ENCODE measurements at regions not wholly inside any gene's neighbourhood (a gene's known extent, or its start where the extent isn't known, plus 50 kb on each side); places are given as distances from the start of the nearest gene placed in this dataset.

GRCh38 chr9:111195766-111196165 lies 134.3 kb downstream of the OR2K2 start:
- Histone ChIP-seq H3K4me2 (ENCODE audit: low read length) (no peak overlapping the region), H3K79me2 (ENCODE audit: low read length) (no peaks in the 10 kb centered on the region), H3K9ac (ENCODE audit: low read length) (no peak overlapping the region), H2AFZ (ENCODE audit: low read depth, low read length) (no peak overlapping the region), H3K36me3 (replicated peaks; ENCODE audit: low read depth, low read length) (no peaks in the 10 kb centered on the region), H3K9me3 (ENCODE audit: insufficient read depth, low read length) (no peaks in the 10 kb centered on the region), H3K27me3 (ENCODE audit: low read depth, low read length) (no peaks in the 10 kb centered on the region), H4K20me1 (ENCODE audit: insufficient read depth, low read length) (no peaks in the 10 kb centered on the region), H3K4me3 (ENCODE audit: low read length) (no peak overlapping the region), H3K4me1 (ENCODE audit: low read length) (no peaks in the 10 kb centered on the region), H3K27ac (ENCODE audit: low read length) (no peak overlapping the region)
- TF ChIP-seq EZH2phosphoT487 (IDR thresholded peaks at IDR 0.05; ENCODE audit: low read depth) (no peak), CTCF (IDR thresholded peaks at IDR 0.05; ENCODE audit: low read depth, low read length) (no peak)

- Histone ChIP-seq H3K79me2 (ENCODE audit: low read length) (no peaks in the 10 kb centered on the region), H3K4me2 (ENCODE audit: low read length) (no peak overlapping the region)
Measured at GRCh38 chr9:111193095-111193494, 136.9 kb downstream of the OR2K2 start.

GRCh38 chr9:111192650-111193049 lies 137.4 kb downstream of the OR2K2 start:
- Histone ChIP-seq H3K79me2 (ENCODE audit: low read length) (no peaks in the 10 kb centered on the region), H3K9me3 (ENCODE audit: insufficient read depth, low read length) (no peaks in the 10 kb centered on the region), H3K9ac (ENCODE audit: low read length) (no peak overlapping the region), H2AFZ (ENCODE audit: low read depth, low read length) (no peak overlapping the region), H4K20me1 (ENCODE audit: insufficient read depth, low read length) (no peaks in the 10 kb centered on the region), H3K4me3 (ENCODE audit: low read length) (no peak overlapping the region), H3K4me1 (ENCODE audit: low read length) (no peaks in the 10 kb centered on the region), H3K36me3 (replicated peaks; ENCODE audit: low read depth, low read length) (no peaks in the 10 kb centered on the region), H3K27me3 (ENCODE audit: low read depth, low read length) (no peaks in the 10 kb centered on the region), H3K4me2 (ENCODE audit: low read length) (no peak overlapping the region), H3K27ac (ENCODE audit: low read length) (no peak overlapping the region)
- no peak for TF ChIP-seq EZH2phosphoT487 (IDR thresholded peaks at IDR 0.05; ENCODE audit: low read depth)
- no peak for TF ChIP-seq CTCF (IDR thresholded peaks at IDR 0.05; ENCODE audit: low read depth, low read length)

More at GRCh38 chr9:111193095-111193494, 136.9 kb downstream of the OR2K2 start:
- H3K36me3 ChIP-seq (replicated peaks; ENCODE audit: low read depth, low read length) = no peaks in the 10 kb centered on the region
- no peak overlapping the region for H2AFZ ChIP-seq (ENCODE audit: low read depth, low read length)
- H3K9ac ChIP-seq (ENCODE audit: low read length) = no peak overlapping the region
- no peaks in the 10 kb centered on the region for H3K9me3 ChIP-seq (ENCODE audit: insufficient read depth, low read length)
- H4K20me1 ChIP-seq (ENCODE audit: insufficient read depth, low read length) = no peaks in the 10 kb centered on the region
- no peaks in the 10 kb centered on the region for H3K4me1 ChIP-seq (ENCODE audit: low read length)
- no peak overlapping the region for H3K4me3 ChIP-seq (ENCODE audit: low read length)
- TF ChIP-seq EZH2phosphoT487 (IDR thresholded peaks at IDR 0.05; ENCODE audit: low read depth) (no peak), CTCF (IDR thresholded peaks at IDR 0.05; ENCODE audit: low read depth, low read length) (no peak)
- no peaks in the 10 kb centered on the region for H3K27me3 ChIP-seq (ENCODE audit: low read depth, low read length)
- H3K27ac ChIP-seq (ENCODE audit: low read length) = no peak overlapping the region

- TF ChIP-seq CTCF (IDR thresholded peaks at IDR 0.05; ENCODE audit: low read depth, low read length) = no peak
- no peak for TF ChIP-seq EZH2phosphoT487 (IDR thresholded peaks at IDR 0.05; ENCODE audit: low read depth)
- Histone ChIP-seq H3K27me3 (ENCODE audit: low read depth, low read length) (no peaks in the 10 kb centered on the region), H2AFZ (ENCODE audit: low read depth, low read length) (no peak overlapping the region), H3K36me3 (replicated peaks; ENCODE audit: low read depth, low read length) (no peaks in the 10 kb centered on the region), H3K79me2 (ENCODE audit: low read length) (no peaks in the 10 kb centered on the region), H3K4me2 (ENCODE audit: low read length) (no peak overlapping the region), H3K4me1 (ENCODE audit: low read length) (no peaks in the 10 kb centered on the region), H3K9ac (ENCODE audit: low read length) (no peak overlapping the region), H4K20me1 (ENCODE audit: insufficient read depth, low read length) (no peaks in the 10 kb centered on the region), H3K9me3 (ENCODE audit: insufficient read depth, low read length) (no peaks in the 10 kb centered on the region), H3K4me3 (ENCODE audit: low read length) (no peak overlapping the region), H3K27ac (ENCODE audit: low read length) (no peak overlapping the region)
Measured at GRCh38 chr9:111190347-111190746, 139.7 kb downstream of the OR2K2 start.

All from OCI-LY3 (cell line).